NOMO-1 (cell line): ENCODE measurements at regions not wholly inside any gene's neighbourhood (a gene's known extent, or its start where the extent isn't known, plus 50 kb on each side); places are given as distances from the start of the nearest gene placed in this dataset.
"Not testable (repeated sequence)": the region's sequence is repeated elsewhere in the genome, so short reads cannot be mapped to it uniquely, and the experiment has no call there.

Experiments used
- DNase-seq, 2 experiments: peaks; one replicate each; lab custom pipeline; 2025; ENCODE audit not compliant: unreplicated experiment in 2 of 2; lab: John Stamatoyannopoulos, UW

GRCh38 chr12:84161296-84161695, 751.3 kb downstream of the SLC6A15 start:
- DNase-seq = no peak

DNA sequence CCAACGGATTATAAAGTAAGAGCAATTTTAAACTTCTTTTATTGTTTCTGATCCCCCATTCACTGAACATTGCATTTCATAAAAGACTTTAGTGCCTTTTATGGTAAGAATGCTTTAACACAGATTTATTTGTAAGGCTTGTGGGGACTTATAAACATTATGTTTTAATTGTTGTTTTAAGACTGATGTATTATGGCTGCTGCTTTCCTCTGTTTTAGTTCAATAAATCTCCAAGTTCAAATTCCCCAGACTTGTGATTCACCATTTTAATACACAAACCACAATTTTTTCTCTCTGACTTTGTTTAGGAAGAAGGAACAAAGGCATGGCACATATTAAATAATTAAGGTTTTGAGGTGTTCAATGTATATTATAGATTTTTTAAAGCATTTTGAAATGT, 753.3 kb downstream of the SLC6A15 start:
- no peak for DNase-seq

DNA sequence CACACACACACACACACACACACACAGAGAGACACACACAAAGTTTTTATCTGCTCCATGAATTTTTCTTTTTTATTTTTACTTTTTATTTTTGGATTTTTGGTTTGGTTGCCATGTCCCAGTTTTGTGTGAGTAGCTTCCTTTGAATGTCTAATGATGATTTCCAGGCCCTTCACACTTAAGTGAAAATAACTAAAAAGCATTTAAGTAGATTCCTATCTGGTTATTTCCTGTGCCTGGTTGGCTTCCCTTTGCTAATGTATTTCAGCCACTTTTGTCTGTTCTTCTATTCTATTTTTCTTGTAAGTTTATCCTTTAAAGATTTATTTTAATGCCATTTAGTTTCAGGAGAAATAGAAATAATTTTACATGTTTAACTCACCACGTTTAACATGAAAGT, 755.4 kb downstream of the SLC6A15 start:
- DNase-seq = no peak

DNA sequence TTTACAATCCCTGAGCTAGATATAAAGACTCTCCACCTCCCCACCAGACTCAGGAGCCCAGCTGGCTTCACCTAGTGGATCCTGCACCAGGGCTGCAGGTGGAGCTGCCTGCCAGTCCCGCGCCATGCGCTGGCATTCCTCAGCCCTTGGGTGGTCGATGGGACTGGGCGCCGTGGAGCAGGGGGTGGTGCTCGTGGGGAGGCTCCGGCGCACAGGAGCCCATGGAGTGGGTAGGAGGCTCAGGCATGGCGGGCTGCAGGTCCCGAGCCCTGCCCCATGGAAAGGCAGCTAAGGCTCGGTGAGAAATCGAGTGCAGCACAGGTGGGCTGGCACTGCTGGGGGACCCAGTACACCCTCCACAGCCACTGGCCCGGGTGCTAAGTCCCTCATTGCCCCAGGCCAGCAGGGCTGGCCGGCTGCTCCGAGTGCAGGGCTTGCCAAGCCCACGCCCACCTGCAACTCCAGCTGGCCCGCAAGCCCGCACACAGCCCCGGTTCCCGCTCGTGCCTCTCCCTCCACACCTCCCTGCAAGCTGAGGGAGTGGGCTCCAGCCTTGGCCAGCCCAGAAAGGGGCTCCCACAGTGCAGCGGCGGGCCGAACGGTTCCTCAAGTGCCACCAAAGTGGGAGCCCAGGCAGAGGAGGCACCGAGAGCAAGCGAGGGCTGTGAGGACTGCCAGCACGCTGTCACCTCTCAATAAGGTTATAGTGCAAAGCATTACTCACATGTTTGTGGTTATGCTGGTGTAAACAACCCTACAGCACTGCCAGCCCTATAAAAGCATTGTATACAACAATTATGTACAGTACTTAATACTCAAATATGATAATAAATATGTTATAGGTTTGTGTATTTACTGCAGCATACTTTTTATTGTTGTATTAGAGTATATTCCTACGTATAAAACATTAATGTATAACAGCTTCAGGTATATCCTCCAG, 757.3 kb downstream of the SLC6A15 start:
- DNase-seq = not testable (repeated sequence)

GRCh38 chr12:84154439-84154990, 758.1 kb downstream of the SLC6A15 start:
- DNase-seq = not testable (repeated sequence)

GRCh38 chr12:84150201-84150600, 762.4 kb downstream of the SLC6A15 start:
- DNase-seq = no peak

DNA sequence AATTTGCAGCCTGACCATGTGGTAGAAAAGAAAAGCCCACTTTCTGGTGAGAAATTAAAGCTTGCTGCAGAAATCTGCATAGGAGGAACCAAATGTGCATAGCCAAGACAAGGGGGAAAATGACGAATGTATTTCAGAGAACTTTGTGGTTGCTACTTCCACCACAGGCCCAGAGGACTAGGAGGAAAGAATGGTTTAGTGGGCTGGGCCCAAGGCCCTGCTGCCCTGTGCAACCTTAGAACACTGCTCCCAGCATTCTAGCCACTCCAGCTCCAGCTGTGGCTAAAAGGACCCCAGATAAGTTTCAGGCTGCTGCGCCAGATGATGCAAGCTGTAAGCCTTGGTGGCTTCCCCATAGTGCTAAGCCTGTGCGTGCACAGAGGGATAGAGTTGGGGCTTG, 764.3 kb downstream of the SLC6A15 start:
- no peak for DNase-seq

- DNase-seq = no peak
Observed at GRCh38 chr12:84136862-84137367, 775.7 kb downstream of the SLC6A15 start.

DNA sequence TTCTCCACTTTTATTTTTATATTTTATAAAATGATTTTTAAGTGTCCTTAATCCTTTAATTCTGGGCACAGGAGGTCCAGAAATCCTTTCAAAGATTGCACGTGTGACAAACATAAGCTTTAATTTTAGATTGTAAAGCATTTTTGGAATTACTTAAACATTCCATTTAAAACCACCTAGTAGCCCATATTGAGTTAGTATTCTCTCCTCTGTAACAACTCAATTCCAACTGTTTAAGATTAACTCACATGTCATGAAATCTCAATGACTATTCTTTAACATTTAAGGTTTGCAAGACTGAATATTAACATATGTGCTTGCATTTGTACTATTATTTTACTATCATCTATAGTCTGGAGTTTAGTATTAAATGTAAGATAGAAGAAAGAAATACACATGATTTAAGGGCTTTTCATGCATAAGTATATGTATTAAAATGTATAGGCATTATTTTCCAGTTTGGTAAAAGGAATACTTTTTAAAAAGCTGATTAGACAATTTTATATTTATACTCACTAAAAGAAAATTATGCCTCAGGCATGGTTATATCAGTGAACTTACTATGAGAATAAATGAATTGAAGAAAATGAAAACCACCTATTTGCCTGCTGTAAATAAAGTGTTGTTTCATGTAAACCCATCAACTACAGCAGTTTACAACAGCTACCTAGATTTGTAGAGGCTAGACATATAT, 776.9 kb downstream of the SLC6A15 start:
- no peak for DNase-seq

DNA sequence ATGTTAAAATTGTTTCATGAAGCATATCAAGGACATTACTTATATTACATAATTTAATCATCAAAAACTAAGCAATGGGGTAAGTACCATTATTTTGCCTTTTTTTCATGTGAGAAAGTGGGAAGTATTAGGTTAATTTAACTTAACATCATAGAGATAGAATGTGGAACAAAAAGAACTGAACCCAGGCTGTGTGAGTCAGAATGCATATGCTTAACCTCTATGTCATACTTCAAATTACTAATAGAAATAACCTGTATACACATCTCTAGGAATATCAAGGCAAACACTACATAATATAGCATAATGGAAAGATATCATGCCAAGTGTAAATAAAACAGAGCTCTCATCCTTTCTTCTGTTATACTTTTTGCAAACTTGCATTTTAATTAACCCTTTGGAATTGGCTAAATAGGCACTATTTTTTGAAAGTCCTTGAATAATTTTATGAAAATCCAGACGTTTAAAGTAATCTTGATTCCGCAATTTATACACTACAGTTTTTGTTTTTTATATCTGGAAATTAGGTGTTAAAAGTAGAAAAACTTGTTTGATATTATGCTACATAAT, 777.7 kb downstream of the SLC6A15 start:
- DNase-seq = no peak

DNA sequence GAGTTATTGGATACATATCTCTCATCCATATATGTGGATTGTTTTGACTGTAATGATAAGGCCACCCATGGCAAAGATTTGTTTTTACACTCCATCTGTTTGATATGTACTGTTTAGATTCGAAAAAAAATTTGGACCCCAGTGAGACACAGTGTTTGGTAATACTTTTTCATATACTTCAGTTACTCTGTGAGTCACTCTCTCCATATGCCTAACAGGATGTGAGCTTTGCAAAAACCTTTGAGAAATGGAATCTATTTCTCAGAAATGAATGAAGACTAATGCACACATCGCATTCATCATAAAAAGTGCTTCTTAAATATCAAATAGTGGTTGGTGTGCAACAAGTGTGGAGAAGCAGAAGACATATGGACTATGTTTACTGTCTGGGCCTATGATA, 781.5 kb downstream of the SLC6A15 start:
- DNase-seq = no peak

GRCh38 chr12:84128117-84128991, 784.2 kb downstream of the SLC6A15 start:
- DNase-seq = no peak

GRCh38 chr12:84124211-84124610, 788.4 kb downstream of the SLC6A15 start:
- no peak for DNase-seq

GRCh38 chr12:84117190-84117589, 795.4 kb downstream of the SLC6A15 start:
- no peak for DNase-seq

GRCh38 chr12:84113666-84114065, 798.9 kb downstream of the SLC6A15 start:
- no peak for DNase-seq

- DNase-seq = not testable (repeated sequence)
Observed at GRCh38 chr12:84103886-84104285, 808.7 kb downstream of the SLC6A15 start.

DNA sequence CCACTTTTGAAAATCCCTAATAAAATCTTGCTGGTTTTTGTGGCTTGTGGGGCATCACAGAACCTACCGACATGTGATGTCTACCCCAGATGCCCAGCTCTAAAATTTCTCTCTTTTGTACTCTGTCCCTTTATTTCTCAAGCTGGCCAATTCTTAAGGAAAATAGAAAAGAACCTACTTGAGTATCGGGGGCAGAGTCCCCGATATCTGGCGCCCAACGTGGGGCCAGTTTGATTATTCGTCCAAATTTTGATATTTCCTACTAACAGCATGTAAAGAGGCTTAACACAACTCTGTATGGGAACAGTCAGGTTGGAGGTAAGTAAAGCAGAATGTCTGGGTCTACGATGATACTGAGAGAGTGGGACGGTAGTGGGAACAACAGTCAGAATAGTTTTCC, 810.6 kb downstream of the SLC6A15 start:
- not testable (repeated sequence) for DNase-seq

- not testable (repeated sequence) for DNase-seq
Observed at GRCh38 chr12:84099591-84099990, 813.0 kb downstream of the SLC6A15 start.

GRCh38 chr12:84091651-84092050, 820.9 kb downstream of the SLC6A15 start:
- DNase-seq = no peak

GRCh38 chr12:84089356-84089755, 823.2 kb downstream of the SLC6A15 start:
- no peak for DNase-seq
